ENCODE measurements at regions not wholly inside any gene's neighbourhood (a gene's known extent, or its start where the extent isn't known, plus 50 kb on each side); places are given as distances from the start of the nearest gene placed in this dataset.
"Not testable (repeated sequence)": the region's sequence is repeated elsewhere in the genome, so short reads cannot be mapped to it uniquely, and the experiment has no call there.

GRCh38 chr12:111271674-111272418 is 97.0 kb downstream of the PHETA1 start:
- no peak for DNase-seq

- no peak for DNase-seq
These were observed 98.1 kb downstream of the PHETA1 start for GRCh38 chr12:111270774-111271173.

GRCh38 chr12:111270239-111270638 is 98.7 kb downstream of the PHETA1 start:
- DNase-seq, result no peak

- no peak for DNase-seq
These were observed 99.2 kb downstream of the PHETA1 start for GRCh38 chr12:111269718-111270117.

GRCh38 chr12:111268738-111269572 is 99.9 kb downstream of the PHETA1 start:
- DNase-seq, result peak; percentile 24

- no peak for DNase-seq
These were observed 101.8 kb downstream of the PHETA1 start for GRCh38 chr12:111267144-111267543.

- DNase-seq, result no peak
These were observed 106.8 kb downstream of the PHETA1 start for GRCh38 chr12:111261911-111262676.

- DNase-seq, result no peak
These were observed 108.2 kb downstream of the PHETA1 start for GRCh38 chr12:111260732-111261131.

- DNase-seq, result no peak
These were observed 109.7 kb downstream of the PHETA1 start for GRCh38 chr12:111259231-111259630.

- DNase-seq, result not testable (repeated sequence)
These were observed 110.8 kb downstream of the PHETA1 start for GRCh38 chr12:111258081-111258480.

GRCh38 chr12:111257435-111257902 is 111.4 kb downstream of the PHETA1 start:
- no peak for DNase-seq

GRCh38 chr12:111256629-111257434 is 112.1 kb downstream of the PHETA1 start:
- DNase-seq, result no peak

- DNase-seq, result no peak
These were observed 113.6 kb downstream of the PHETA1 start for GRCh38 chr12:111255261-111255660.

GRCh38 chr12:111254106-111254505 is 114.8 kb downstream of the PHETA1 start:
- no peak for DNase-seq

- DNase-seq, result no peak
These were observed 115.7 kb downstream of the PHETA1 start for GRCh38 chr12:111253213-111253612.

- no peak for DNase-seq
These were observed 117.1 kb downstream of the PHETA1 start for GRCh38 chr12:111251787-111252186.

GRCh38 chr12:111251058-111251730 is 117.7 kb downstream of the PHETA1 start:
- DNase-seq, result no peak

- DNase-seq, result no peak
These were observed 118.5 kb downstream of the PHETA1 start for GRCh38 chr12:111250251-111250881.

- DNase-seq, result no peak
These were observed 119.1 kb downstream of the PHETA1 start for GRCh38 chr12:111249757-111250156.

- DNase-seq, result no peak
These were observed 119.9 kb downstream of the PHETA1 start for GRCh38 chr12:111249018-111249370.
